PC-3 (cell line): ENCODE measurements at regions not wholly inside any gene's neighbourhood (a gene's known extent, or its start where the extent isn't known, plus 50 kb on each side); places are given as distances from the start of the nearest gene placed in this dataset.

Experiments used
- ATAC-seq: fragments of 200-7000 bp; cut with Tn5 transposase; 2 replicates; pipeline ENCODE4 v1.9.1; 2020; ENCODE audit warnings: mild to moderate bottlenecking, moderate library complexity
- BruUV-seq: library from RNA; stranded (reverse); fragments of 400-500 nt; replicated peaks from 2 replicates; lab custom pipeline; 2021; lab: Mats Ljungman, UMichigan
- CTCF ChIA-PET: fragments of 300-600 bp; sonication (Branson Sonifier 250); formaldehyde crosslinking; loops from one replicate; lab custom pipeline; 2022; ENCODE audit warnings: antibody characterized with exemption; lab: Charles Lee
- POLR2A ChIA-PET: fragments of 300-600 bp; sonication (Branson Sonifier 250); formaldehyde crosslinking; loops from one replicate; lab custom pipeline; 2022; ENCODE audit warnings: antibody characterized with exemption; ENCODE audit not compliant: unreplicated experiment; lab: Charles Lee
- DNase-seq: peaks from one replicate; pipeline ENCODE4 v3.0.0-alpha.2; 2015
- H2AFZ ChIP-seq: fragments of 300-600 bp; sonication (generic); 2 replicates; pipeline ENCODE4 v1.6.0; 2016; ENCODE audit warnings: antibody characterized with exemption, low read length
- H3F3A ChIP-seq: fragments of 300-600 bp; sonication (generic); one replicate; pipeline ENCODE4 v1.6.0; 2017; ENCODE audit warnings: antibody characterized with exemption, low read length, control low read depth, mild to moderate bottlenecking; ENCODE audit not compliant: unreplicated experiment
- H3K27ac ChIP-seq: fragments of 300-600 bp; sonication (generic); 2 replicates; pipeline ENCODE4 v1.5.1; 2016; ENCODE audit warnings: mild to moderate bottlenecking, low read length
- H3K27me3 ChIP-seq: fragments of 300-600 bp; sonication (generic); 2 replicates; pipeline ENCODE4 v1.6.1; 2016; ENCODE audit warnings: low read length, mixed read lengths
- H3K36me3 ChIP-seq: fragments of 300-600 bp; sonication (generic); 2 replicates; pipeline ENCODE4 v1.6.1; 2016; ENCODE audit warnings: low read depth, mixed run types, low read length, mixed read lengths
- H3K4me1 ChIP-seq: fragments of 300-600 bp; sonication (generic); 2 replicates; pipeline ENCODE4 v1.5.1; 2016; ENCODE audit warnings: low read length; ENCODE audit not compliant: insufficient read depth
- H3K4me2 ChIP-seq: fragments of 300-600 bp; sonication (generic); 2 replicates; pipeline ENCODE4 v1.6.0; 2016; ENCODE audit warnings: low read length
- H3K4me3 ChIP-seq: fragments of 300-600 bp; sonication (generic); 2 replicates; pipeline ENCODE4 v1.5.1; 2016; ENCODE audit warnings: mild to moderate bottlenecking, low read length, mixed read lengths
- H3K79me2 ChIP-seq: fragments of 300-600 bp; sonication (generic); 2 replicates; pipeline ENCODE4 v1.6.1; 2017; ENCODE audit warnings: low read length, mixed read lengths
- H3K9ac ChIP-seq: fragments of 300-600 bp; sonication (generic); 2 replicates; pipeline ENCODE4 v1.6.0; 2016; ENCODE audit warnings: mild to moderate bottlenecking, low read length
- H3K9me2 ChIP-seq: fragments of 300-600 bp; sonication (generic); replicated peaks from 2 replicates; pipeline ENCODE4 v1.6.1; 2016; ENCODE audit warnings: mixed run types, low read length, mixed read lengths
- H3K9me3 ChIP-seq: fragments of 300-600 bp; sonication (generic); 2 replicates; pipeline ENCODE4 v1.6.1; 2016; ENCODE audit warnings: low read length, mixed read lengths
- H4K20me1 ChIP-seq: fragments of 300-600 bp; sonication (generic); 2 replicates; pipeline ENCODE4 v1.6.1; 2016; ENCODE audit warnings: low read length, mixed read lengths
- EZH2 ChIP-seq: fragments of 300-600 bp; sonication (generic); IDR thresholded peaks from one replicate; pipeline ENCODE4 v1.6.1; 2017; ENCODE audit warnings: antibody characterized with exemption, mild to moderate bottlenecking, low read length; ENCODE audit not compliant: unreplicated experiment
- EZH2phosphoT487 ChIP-seq: fragments of 300-600 bp; sonication (generic); IDR thresholded peaks from 2 replicates; pipeline ENCODE4 v1.6.1; 2018; ENCODE audit warnings: mild to moderate bottlenecking, antibody characterized with exemption, low read length, borderline replicate concordance
- intact Hi-C: fragments of 100-400 bp; cut with micrococcal nuclease; formaldehyde crosslinking; loops from 2 replicates; pipeline ENCODE4 v1.9.0; 2023
- TF ChIP-seq, protein P1 (sequence below): fragments of 300-600 bp; sonication (generic); conservative IDR thresholded peaks from 2 replicates; pipeline ENCODE4 v1.5.1; 2017; ENCODE audit warnings: antibody characterized with exemption, low read depth, mild to moderate bottlenecking, low read length

DNA sequence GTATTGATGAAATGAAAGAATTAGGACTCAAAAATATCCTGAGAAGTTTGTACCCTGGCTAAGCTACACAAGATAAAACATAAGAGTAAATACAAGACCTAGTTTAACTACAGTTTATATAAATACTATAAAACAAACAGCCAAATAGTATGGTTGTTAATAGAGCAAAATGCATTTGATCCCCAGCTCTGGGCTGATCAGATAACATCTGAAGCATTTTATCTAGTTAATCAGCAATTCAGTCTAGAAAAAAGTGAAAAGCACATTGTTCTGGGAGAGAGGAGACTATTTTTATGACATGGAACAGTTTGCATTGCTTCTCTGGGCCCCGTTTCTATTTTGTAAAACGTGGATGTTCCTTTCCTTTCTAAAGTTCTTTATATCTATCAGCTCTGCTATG, 139.6 kb upstream of the RORB start:
- POLR2A ChIA-PET: no interaction called here
- no peak for ATAC-seq
- no peak for DNase-seq
- H3K9me2 ChIP-seq: no peaks in the 10 kb centered on the region
- H3K4me3 ChIP-seq: no peak overlapping the region
- H3K36me3 ChIP-seq: no peaks in the 10 kb centered on the region
- CTCF ChIA-PET: no interaction called here
- no peaks in the 10 kb centered on the region for H3F3A ChIP-seq
- no peaks in the 10 kb centered on the region for H3K27me3 ChIP-seq
- BruUV-seq: no TSS peak
- no peaks in the 10 kb centered on the region for H3K9me3 ChIP-seq
- no peak overlapping the region for H2AFZ ChIP-seq
- H3K27ac ChIP-seq: no peak overlapping the region
- no peaks in the 10 kb centered on the region for H3K79me2 ChIP-seq
- H4K20me1 ChIP-seq: no peaks in the 10 kb centered on the region
- intact Hi-C loops: no loop called here
- H3K4me2 ChIP-seq: no peak overlapping the region
- no peak overlapping the region for H3K9ac ChIP-seq
- TF ChIP-seq EZH2phosphoT487: no peak
- TF ChIP-seq EZH2: no peak
- TF ChIP-seq, protein P1, sequence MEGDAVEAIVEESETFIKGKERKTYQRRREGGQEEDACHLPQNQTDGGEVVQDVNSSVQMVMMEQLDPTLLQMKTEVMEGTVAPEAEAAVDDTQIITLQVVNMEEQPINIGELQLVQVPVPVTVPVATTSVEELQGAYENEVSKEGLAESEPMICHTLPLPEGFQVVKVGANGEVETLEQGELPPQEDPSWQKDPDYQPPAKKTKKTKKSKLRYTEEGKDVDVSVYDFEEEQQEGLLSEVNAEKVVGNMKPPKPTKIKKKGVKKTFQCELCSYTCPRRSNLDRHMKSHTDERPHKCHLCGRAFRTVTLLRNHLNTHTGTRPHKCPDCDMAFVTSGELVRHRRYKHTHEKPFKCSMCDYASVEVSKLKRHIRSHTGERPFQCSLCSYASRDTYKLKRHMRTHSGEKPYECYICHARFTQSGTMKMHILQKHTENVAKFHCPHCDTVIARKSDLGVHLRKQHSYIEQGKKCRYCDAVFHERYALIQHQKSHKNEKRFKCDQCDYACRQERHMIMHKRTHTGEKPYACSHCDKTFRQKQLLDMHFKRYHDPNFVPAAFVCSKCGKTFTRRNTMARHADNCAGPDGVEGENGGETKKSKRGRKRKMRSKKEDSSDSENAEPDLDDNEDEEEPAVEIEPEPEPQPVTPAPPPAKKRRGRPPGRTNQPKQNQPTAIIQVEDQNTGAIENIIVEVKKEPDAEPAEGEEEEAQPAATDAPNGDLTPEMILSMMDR: no peak
- no peaks in the 10 kb centered on the region for H3K4me1 ChIP-seq

DNA sequence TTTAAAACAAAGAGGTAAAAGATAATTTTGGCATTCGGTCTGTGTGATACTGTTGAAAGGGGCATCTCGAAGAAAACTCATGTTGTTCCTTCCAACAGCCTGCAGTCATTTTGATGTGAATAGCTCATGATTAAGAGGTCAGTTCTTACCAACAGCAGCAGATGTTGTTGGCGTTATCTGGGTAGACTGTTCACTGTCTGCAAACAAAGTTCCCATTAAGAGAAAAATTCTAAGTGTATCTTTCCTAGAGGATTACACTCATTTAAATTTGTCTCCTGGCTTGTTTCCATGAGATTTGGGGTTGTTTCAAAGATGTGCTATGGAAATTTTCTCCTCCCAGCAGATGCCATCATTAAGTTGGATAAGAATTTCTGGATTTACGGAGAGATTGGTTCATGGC, 138.2 kb upstream of the RORB start:
- ChIA-PET POLR2A (no interaction called here), CTCF (no interaction called here)
- TF ChIP-seq, protein P1: no peak
- TF ChIP-seq EZH2 (no peak), EZH2phosphoT487 (no peak)
- H3K4me3 ChIP-seq: no peak overlapping the region
- H3K4me2 ChIP-seq: no peak overlapping the region
- ATAC-seq (no peak), DNase-seq (no peak)
- no peaks in the 10 kb centered on the region for H4K20me1 ChIP-seq
- H3F3A ChIP-seq: no peaks in the 10 kb centered on the region
- H3K4me1 ChIP-seq: no peaks in the 10 kb centered on the region
- H3K27ac ChIP-seq: no peak overlapping the region
- H3K9me3 ChIP-seq: no peaks in the 10 kb centered on the region
- H3K9me2 ChIP-seq: no peaks in the 10 kb centered on the region
- no peaks in the 10 kb centered on the region for H3K36me3 ChIP-seq
- H3K9ac ChIP-seq: no peak overlapping the region
- no peaks in the 10 kb centered on the region for H3K79me2 ChIP-seq
- intact Hi-C loops: no loop called here
- no peak overlapping the region for H2AFZ ChIP-seq
- no peaks in the 10 kb centered on the region for H3K27me3 ChIP-seq
- no TSS peak for BruUV-seq

DNA sequence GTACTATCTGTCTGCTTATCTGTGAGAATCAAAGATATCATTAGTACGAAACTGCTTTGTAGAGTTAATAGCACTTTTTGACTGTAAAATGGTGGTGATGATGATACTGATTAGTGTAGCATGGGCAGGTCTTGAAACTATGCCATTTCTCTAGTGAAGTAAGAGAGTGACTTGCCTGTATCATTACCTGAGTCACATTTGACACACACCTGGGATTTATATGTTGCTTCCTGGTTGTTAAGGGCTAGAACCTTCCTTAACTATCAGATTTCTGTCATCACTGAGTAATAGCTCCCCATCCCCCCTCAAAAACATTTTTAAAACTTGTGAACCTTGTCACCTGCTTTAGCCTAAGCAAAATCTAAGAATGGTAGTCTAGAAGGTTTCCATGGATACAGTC, 135.6 kb upstream of the RORB start:
- BruUV-seq: no TSS peak
- no peak for DNase-seq
- CTCF ChIA-PET: no interaction called here

More for the DNA sequence above, 135.6 kb upstream of the RORB start:
- H4K20me1 ChIP-seq: no peaks in the 10 kb centered on the region
- no peaks in the 10 kb centered on the region for H3K36me3 ChIP-seq
- no peaks in the 10 kb centered on the region for H3K9me3 ChIP-seq
- H3K9ac ChIP-seq: no peak overlapping the region
- intact Hi-C loops: no loop called here
- H3K27me3 ChIP-seq: no peaks in the 10 kb centered on the region
- H3F3A ChIP-seq: no peaks in the 10 kb centered on the region
- H3K27ac ChIP-seq: no peak overlapping the region
- no peaks in the 10 kb centered on the region for H3K9me2 ChIP-seq
- ATAC-seq: no peak
- H2AFZ ChIP-seq: no peak overlapping the region
- POLR2A ChIA-PET: no interaction called here
- no peak overlapping the region for H3K4me3 ChIP-seq
- no peaks in the 10 kb centered on the region for H3K79me2 ChIP-seq
- H3K4me2 ChIP-seq: no peak overlapping the region
- TF ChIP-seq EZH2phosphoT487 (no peak), EZH2 (no peak)
- H3K4me1 ChIP-seq: no peaks in the 10 kb centered on the region
